GM21367 (cell line): ENCODE measurements at regions not wholly inside any gene's neighbourhood (a gene's known extent, or its start where the extent isn't known, plus 50 kb on each side); places are given as distances from the start of the nearest gene placed in this dataset.

Experiments
- ATAC-seq: cut with Tn5 transposase; IDR thresholded peaks from one replicate; pipeline ENCODE4 v1.9.1; 2021; ENCODE audit not compliant: unreplicated experiment

GRCh38 chr15:96243701-96244100, 86.8 kb upstream of the NR2F2 start:
- ATAC-seq, result no peak

GRCh38 chr15:96245252-96245651, 85.2 kb upstream of the NR2F2 start:
- no peak for ATAC-seq

- ATAC-seq, result no peak
Observed at GRCh38 chr15:96246057-96246456, 84.4 kb upstream of the NR2F2 start.

- ATAC-seq, result no peak
Observed at GRCh38 chr15:96247621-96248305, 82.7 kb upstream of the NR2F2 start.

GRCh38 chr15:96252148-96252547, 78.4 kb upstream of the NR2F2 start:
- ATAC-seq, result no peak

GRCh38 chr15:96253006-96253747, 77.3 kb upstream of the NR2F2 start:
- no peak for ATAC-seq

- ATAC-seq, result no peak
Observed at GRCh38 chr15:96254173-96254572, 76.3 kb upstream of the NR2F2 start.

- no peak for ATAC-seq
Observed at GRCh38 chr15:96255599-96255998, 74.9 kb upstream of the NR2F2 start.

- no peak for ATAC-seq
Observed at GRCh38 chr15:96261575-96262034, 68.9 kb upstream of the NR2F2 start.

GRCh38 chr15:96262097-96262496, 68.4 kb upstream of the NR2F2 start:
- no peak for ATAC-seq

- no peak for ATAC-seq
Observed at GRCh38 chr15:96262549-96263489, 67.7 kb upstream of the NR2F2 start.

- no peak for ATAC-seq
Observed at GRCh38 chr15:96264351-96264798, 66.1 kb upstream of the NR2F2 start.

- no peak for ATAC-seq
Observed at GRCh38 chr15:96264801-96265515, 65.5 kb upstream of the NR2F2 start.

- ATAC-seq, result no peak
Observed at GRCh38 chr15:96266456-96266855, 64.0 kb upstream of the NR2F2 start.

GRCh38 chr15:96267463-96267862, 63.0 kb upstream of the NR2F2 start:
- ATAC-seq, result no peak

- ATAC-seq, result no peak
Observed at GRCh38 chr15:96268442-96269204, 61.9 kb upstream of the NR2F2 start.

- ATAC-seq, result no peak
Observed at GRCh38 chr15:96270581-96271172, 59.8 kb upstream of the NR2F2 start.

- ATAC-seq, result no peak
Observed at GRCh38 chr15:96272427-96272826, 58.1 kb upstream of the NR2F2 start.

- ATAC-seq, result no peak
Observed at GRCh38 chr15:96273317-96274086, 57.0 kb upstream of the NR2F2 start.
